ENCODE measurements at regions not wholly inside any gene's neighbourhood (a gene's known extent, or its start where the extent isn't known, plus 50 kb on each side); places are given as distances from the start of the nearest gene placed in this dataset.
A peak's percentile ranks its signal among the peaks of the same experiment; 100 is the strongest.

DNA sequence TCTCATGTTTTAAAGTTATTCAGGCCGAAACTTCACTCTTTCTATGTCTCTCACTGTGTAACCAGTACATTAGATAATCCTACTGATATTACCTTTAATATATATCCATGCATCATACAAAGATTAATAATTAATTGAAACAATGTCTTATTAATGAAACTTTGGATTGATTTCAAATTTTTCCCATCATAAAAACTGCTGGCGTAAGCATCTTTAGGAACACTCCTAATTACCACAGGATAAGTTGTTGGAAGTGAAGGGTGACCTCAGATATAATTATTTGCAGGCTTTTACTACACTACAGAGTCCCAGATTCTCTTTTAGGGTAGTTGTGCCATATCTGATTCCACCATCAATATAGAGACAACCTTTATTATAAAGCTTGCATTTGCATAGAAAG, 181.3 kb upstream of the SFRP2 start:
- no peak for DNase-seq (ENCODE audit: low read depth)
- TF ChIP-seq CTCF (conservative IDR thresholded peaks at IDR 0.05; ENCODE audit: low read length), result no peak

GRCh38 chr4:153969542-153969941, 180.7 kb upstream of the SFRP2 start:
- H3K4me3 ChIP-seq (ENCODE audit: low read length), result no peak overlapping the region
- DNase-seq (ENCODE audit: low read depth), result peak; percentile 6
- no peak for TF ChIP-seq CTCF (conservative IDR thresholded peaks at IDR 0.05; ENCODE audit: low read length)

More for the DNA sequence above, 181.3 kb upstream of the SFRP2 start:
- no peak overlapping the region for H3K4me3 ChIP-seq (ENCODE audit: low read length)

- no peak for TF ChIP-seq CTCF (conservative IDR thresholded peaks at IDR 0.05; ENCODE audit: low read length)
- no peak overlapping the region for H3K4me3 ChIP-seq (ENCODE audit: low read length)
- no peak for DNase-seq (ENCODE audit: low read depth)
These were observed 177.8 kb upstream of the SFRP2 start for GRCh38 chr4:153966641-153967040.

DNA sequence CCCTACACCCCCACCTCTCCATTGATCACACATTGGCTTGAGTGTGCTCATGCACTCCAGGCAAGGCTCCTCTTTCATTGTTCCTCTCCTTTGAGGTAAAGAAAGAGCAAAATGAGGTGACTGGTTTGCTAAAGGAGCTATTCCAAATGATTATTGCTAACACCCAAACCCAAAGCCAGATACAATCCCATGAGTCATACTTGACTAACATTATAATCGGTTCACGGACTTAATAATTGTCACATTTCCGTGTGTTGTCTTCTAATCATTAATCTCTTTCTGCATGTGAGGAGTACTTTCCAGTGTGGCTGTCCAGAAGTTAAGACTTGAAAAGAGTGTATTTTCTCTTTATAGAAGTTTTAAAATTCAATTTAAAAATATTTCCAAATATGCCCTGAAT, 174.3 kb upstream of the SFRP2 start:
- no peak for TF ChIP-seq CTCF (conservative IDR thresholded peaks at IDR 0.05; ENCODE audit: low read length)
- no peak for DNase-seq (ENCODE audit: low read depth)

DNA sequence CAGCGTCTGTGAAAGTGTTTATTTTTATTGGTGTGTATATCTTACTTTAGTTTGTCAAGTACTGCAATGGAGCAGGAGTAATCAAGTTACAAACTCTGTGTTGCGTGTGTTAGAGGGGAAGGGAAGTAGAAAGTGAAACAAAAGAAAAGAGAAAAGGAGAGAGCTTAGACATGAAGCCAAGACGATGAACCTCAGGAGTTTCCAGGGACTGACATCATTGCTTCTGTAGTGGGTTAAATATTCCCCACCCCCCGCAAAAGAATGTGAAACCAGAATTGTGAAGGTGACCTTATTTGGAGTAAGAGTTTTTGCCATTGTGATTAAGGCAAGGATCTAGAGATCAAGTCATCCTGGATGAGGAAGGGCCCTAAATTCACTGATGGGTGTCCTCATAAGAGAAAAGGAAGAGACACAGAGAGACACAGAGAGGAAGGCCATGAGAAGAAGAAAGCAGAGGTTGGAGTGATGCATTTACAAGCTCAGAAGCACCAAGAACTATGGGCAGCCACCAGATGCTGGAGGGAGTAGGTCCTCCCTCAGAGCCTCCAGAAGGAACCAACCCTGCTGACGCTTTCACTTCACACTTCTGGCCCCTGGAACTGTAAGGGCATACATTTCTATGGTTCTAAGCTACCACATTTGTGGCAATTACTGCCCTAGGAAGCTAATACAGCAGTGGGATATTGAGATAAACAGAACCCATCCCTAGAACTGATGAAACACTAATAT, 173.6 kb upstream of the SFRP2 start:
- H3K4me3 ChIP-seq (ENCODE audit: low read length), result no peak overlapping the region
- DNase-seq (ENCODE audit: low read depth), result no peak
- TF ChIP-seq CTCF (conservative IDR thresholded peaks at IDR 0.05; ENCODE audit: low read length), result no peak

More for the DNA sequence above, 174.3 kb upstream of the SFRP2 start:
- no peak overlapping the region for H3K4me3 ChIP-seq (ENCODE audit: low read length)

- no peak for TF ChIP-seq CTCF (conservative IDR thresholded peaks at IDR 0.05; ENCODE audit: low read length)
- H3K4me3 ChIP-seq (ENCODE audit: low read length), result no peak overlapping the region
- DNase-seq (ENCODE audit: low read depth), result no peak
These were observed 166.4 kb upstream of the SFRP2 start for GRCh38 chr4:153955327-153955726.

DNA sequence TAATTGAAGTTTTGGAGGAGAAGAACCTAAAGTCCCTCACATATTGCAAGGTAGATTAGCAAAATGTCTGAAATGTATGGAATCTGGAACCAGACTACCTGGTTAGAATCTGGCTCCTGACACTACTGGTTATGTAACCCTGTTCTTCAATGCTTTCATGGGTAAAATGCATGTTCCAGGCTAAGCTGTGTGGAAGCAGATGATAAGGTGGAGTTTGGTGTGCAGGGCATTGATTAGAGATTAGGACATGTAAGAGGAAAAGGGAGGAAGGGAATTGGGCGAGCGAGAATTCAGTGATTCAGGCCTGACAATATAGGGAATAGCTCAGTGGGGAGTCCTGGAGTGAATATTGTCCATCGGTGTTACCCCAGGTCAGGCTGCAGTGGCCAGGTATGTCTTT, 165.8 kb upstream of the SFRP2 start:
- no peak for TF ChIP-seq CTCF (conservative IDR thresholded peaks at IDR 0.05; ENCODE audit: low read length)
- DNase-seq (ENCODE audit: low read depth), result no peak
- no peak overlapping the region for H3K4me3 ChIP-seq (ENCODE audit: low read length)

All from AG10803 (cell line).